Karpas-422 (cell line): ENCODE measurements at regions not wholly inside any gene's neighbourhood (a gene's known extent, or its start where the extent isn't known, plus 50 kb on each side); places are given as distances from the start of the nearest gene placed in this dataset.

Experiments
- DNase-seq: peaks from one replicate; pipeline ENCODE4 v3.0.0-alpha.2; 2015
- H2AFZ ChIP-seq: fragments of 200-600 bp; sonication (generic); 2 replicates; pipeline ENCODE4 v1.6.1; 2014; ENCODE audit warnings: antibody characterized with exemption, low read length, mixed read lengths
- H3K27ac ChIP-seq: fragments of 200-600 bp; sonication (generic); 2 replicates; pipeline ENCODE4 v1.5.1; 2014; ENCODE audit warnings: mild to moderate bottlenecking, low read length, moderate library complexity
- H3K27me3 ChIP-seq: fragments of 200-600 bp; sonication (generic); 2 replicates; pipeline ENCODE4 v1.6.1; 2014; ENCODE audit warnings: low read length, mixed read lengths
- H3K36me3 ChIP-seq: fragments of 200-600 bp; sonication (generic); 2 replicates; pipeline ENCODE4 v1.6.1; 2014; ENCODE audit warnings: low read length, mixed read lengths; ENCODE audit not compliant: insufficient read depth
- H3K4me1 ChIP-seq: fragments of 200-600 bp; sonication (generic); 2 replicates; pipeline ENCODE4 v1.6.1; 2014; ENCODE audit warnings: mild to moderate bottlenecking, low read length, mixed read lengths
- H3K4me2 ChIP-seq: fragments of 200-600 bp; sonication (generic); 2 replicates; pipeline ENCODE4 v1.6.1; 2014; ENCODE audit warnings: low read length, low read depth, mild to moderate bottlenecking; ENCODE audit not compliant: poor library complexity, severe bottlenecking
- H3K4me3 ChIP-seq: fragments of 200-600 bp; sonication (generic); 2 replicates; pipeline ENCODE4 v1.5.1; 2014; ENCODE audit warnings: mild to moderate bottlenecking, antibody characterized with exemption, low read length, mixed read lengths
- H3K79me2 ChIP-seq: fragments of 200-600 bp; sonication (generic); 2 replicates; pipeline ENCODE4 v1.6.1; 2014; ENCODE audit warnings: mild to moderate bottlenecking, low read length, mixed read lengths
- H3K9ac ChIP-seq: fragments of 200-600 bp; sonication (generic); 2 replicates; pipeline ENCODE4 v1.6.0; 2014; ENCODE audit warnings: low read length
- H3K9me2 ChIP-seq: fragments of 200-600 bp; sonication (generic), shearing (Covaris generic); replicated peaks from 2 replicates; pipeline ENCODE4 v1.6.0; 2014; ENCODE audit warnings: mild to moderate bottlenecking, low read length, moderate library complexity; ENCODE audit not compliant: insufficient read depth
- H3K9me3 ChIP-seq: fragments of 300-700, 200-600 bp; sonication (generic); 2 replicates; pipeline ENCODE4 v1.6.1; 2014; ENCODE audit warnings: low read length, mixed read lengths
- H4K20me1 ChIP-seq: fragments of 200-600 bp; sonication (generic); 2 replicates; pipeline ENCODE4 v1.6.1; 2014; ENCODE audit warnings: mild to moderate bottlenecking, antibody characterized with exemption, low read length, low read depth; ENCODE audit not compliant: insufficient read depth

DNA sequence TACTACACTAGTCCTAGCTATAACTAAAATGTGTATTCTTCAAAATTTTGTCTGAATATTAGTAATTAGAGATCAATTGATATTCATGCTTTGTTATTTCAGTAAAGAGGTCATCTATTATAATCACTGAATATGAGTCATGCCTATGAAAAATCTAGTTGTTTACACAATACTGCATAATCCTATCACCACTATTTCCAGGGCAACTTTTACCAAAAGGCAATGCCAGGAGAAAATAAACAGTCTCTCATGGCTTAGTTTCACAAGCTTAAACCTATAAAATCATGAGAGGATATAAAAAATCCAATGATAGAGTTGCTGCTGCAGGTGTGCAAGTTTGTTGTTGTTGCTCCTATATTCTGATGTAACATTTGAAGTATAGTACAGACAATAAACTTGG, 149.9 kb upstream of the COL1A2 start:
- no peak overlapping the region for H3K27ac ChIP-seq
- no peaks in the 10 kb centered on the region for H3K9me2 ChIP-seq
- no peaks in the 10 kb centered on the region for H3K9me3 ChIP-seq
- H3K9ac ChIP-seq: no peak overlapping the region
- H3K4me2 ChIP-seq: no peak overlapping the region
- no peak overlapping the region for H2AFZ ChIP-seq
- H3K4me1 ChIP-seq: no peaks in the 10 kb centered on the region
- no peaks in the 10 kb centered on the region for H3K36me3 ChIP-seq
- H3K4me3 ChIP-seq: no peak overlapping the region
- DNase-seq: no peak
- no peaks in the 10 kb centered on the region for H4K20me1 ChIP-seq
- no peaks in the 10 kb centered on the region for H3K79me2 ChIP-seq
- H3K27me3 ChIP-seq: no peaks in the 10 kb centered on the region

- H3K4me2 ChIP-seq: no peak overlapping the region
- no peak overlapping the region for H3K27ac ChIP-seq
- H3K36me3 ChIP-seq: no peaks in the 10 kb centered on the region
- H3K79me2 ChIP-seq: no peaks in the 10 kb centered on the region
- H2AFZ ChIP-seq: no peak overlapping the region
- no peaks in the 10 kb centered on the region for H3K9me3 ChIP-seq
- no peaks in the 10 kb centered on the region for H3K4me1 ChIP-seq
- no peaks in the 10 kb centered on the region for H3K27me3 ChIP-seq
- no peaks in the 10 kb centered on the region for H4K20me1 ChIP-seq
- H3K9me2 ChIP-seq: no peaks in the 10 kb centered on the region
- DNase-seq: no peak
- no peak overlapping the region for H3K4me3 ChIP-seq
- no peak overlapping the region for H3K9ac ChIP-seq
Observed at GRCh38 chr7:94245500-94245899, 149.2 kb upstream of the COL1A2 start.

DNA sequence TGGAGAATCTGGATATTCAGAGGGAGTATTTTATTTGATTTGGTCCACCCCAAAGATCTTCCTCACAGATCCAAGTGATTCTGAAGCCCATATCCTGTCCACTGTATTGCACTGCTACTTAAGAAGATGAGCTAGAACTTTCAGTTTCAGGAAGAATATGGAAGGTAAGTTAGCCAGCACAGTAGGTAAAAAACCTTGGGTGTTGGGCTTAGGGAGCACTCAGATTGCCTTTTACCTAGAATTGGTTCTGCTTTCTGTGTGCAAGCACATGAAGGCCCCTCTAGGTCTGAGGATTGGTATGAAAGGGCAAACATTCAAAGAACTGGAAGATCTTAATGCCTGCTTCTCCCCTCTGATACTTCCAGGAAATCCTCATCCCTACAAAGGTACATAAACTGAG, 146.7 kb upstream of the COL1A2 start:
- no peak overlapping the region for H3K4me3 ChIP-seq
- H2AFZ ChIP-seq: no peak overlapping the region
- H3K4me1 ChIP-seq: no peaks in the 10 kb centered on the region
- H3K27ac ChIP-seq: no peak overlapping the region
- no peak overlapping the region for H3K9ac ChIP-seq
- no peaks in the 10 kb centered on the region for H3K9me3 ChIP-seq
- no peaks in the 10 kb centered on the region for H3K36me3 ChIP-seq
- no peaks in the 10 kb centered on the region for H3K79me2 ChIP-seq
- no peak for DNase-seq
- H3K9me2 ChIP-seq: no peaks in the 10 kb centered on the region
- H3K27me3 ChIP-seq: no peaks in the 10 kb centered on the region
- no peaks in the 10 kb centered on the region for H4K20me1 ChIP-seq
- H3K4me2 ChIP-seq: no peak overlapping the region

GRCh38 chr7:94249631-94250030, 145.1 kb upstream of the COL1A2 start:
- Histone ChIP-seq H3K9me3 (no peaks in the 10 kb centered on the region), H3K79me2 (no peaks in the 10 kb centered on the region), H3K4me1 (no peaks in the 10 kb centered on the region), H4K20me1 (no peaks in the 10 kb centered on the region), H3K27ac (no peak overlapping the region), H3K9me2 (no peaks in the 10 kb centered on the region), H3K27me3 (no peaks in the 10 kb centered on the region), H2AFZ (no peak overlapping the region), H3K9ac (no peak overlapping the region), H3K36me3 (no peaks in the 10 kb centered on the region), H3K4me3 (no peak overlapping the region), H3K4me2 (no peak overlapping the region)
- no peak for DNase-seq

- Histone ChIP-seq H3K27me3 (no peaks in the 10 kb centered on the region), H3K9ac (no peak overlapping the region), H4K20me1 (no peaks in the 10 kb centered on the region), H3K9me2 (no peaks in the 10 kb centered on the region), H3K36me3 (no peaks in the 10 kb centered on the region), H3K9me3 (no peaks in the 10 kb centered on the region), H3K27ac (no peak overlapping the region), H3K4me2 (no peak overlapping the region), H3K4me3 (no peak overlapping the region), H3K79me2 (no peaks in the 10 kb centered on the region), H2AFZ (no peak overlapping the region), H3K4me1 (no peaks in the 10 kb centered on the region)
- no peak for DNase-seq
Observed at GRCh38 chr7:94250124-94250523, 144.6 kb upstream of the COL1A2 start.

- no peaks in the 10 kb centered on the region for H3K79me2 ChIP-seq
- no peak overlapping the region for H2AFZ ChIP-seq
- H3K9ac ChIP-seq: no peak overlapping the region
Observed at GRCh38 chr7:94250987-94251386, 143.7 kb upstream of the COL1A2 start.

GRCh38 chr7:94252124-94252523, 142.6 kb upstream of the COL1A2 start:
- no peak overlapping the region for H3K4me2 ChIP-seq
- H4K20me1 ChIP-seq: no peaks in the 10 kb centered on the region
- H3K79me2 ChIP-seq: no peaks in the 10 kb centered on the region
- no peak overlapping the region for H3K27ac ChIP-seq
- H3K4me1 ChIP-seq: no peaks in the 10 kb centered on the region
- H3K27me3 ChIP-seq: no peaks in the 10 kb centered on the region
- H3K36me3 ChIP-seq: no peaks in the 10 kb centered on the region
- H3K9me3 ChIP-seq: no peaks in the 10 kb centered on the region
- H3K4me3 ChIP-seq: no peak overlapping the region
- H3K9ac ChIP-seq: no peak overlapping the region
- no peak overlapping the region for H2AFZ ChIP-seq
- H3K9me2 ChIP-seq: no peaks in the 10 kb centered on the region
- no peak for DNase-seq

More at GRCh38 chr7:94250987-94251386, 143.7 kb upstream of the COL1A2 start:
- Histone ChIP-seq H3K27me3 (no peaks in the 10 kb centered on the region), H3K36me3 (no peaks in the 10 kb centered on the region), H3K9me3 (no peaks in the 10 kb centered on the region), H4K20me1 (no peaks in the 10 kb centered on the region), H3K4me2 (no peak overlapping the region), H3K27ac (no peak overlapping the region), H3K4me1 (no peaks in the 10 kb centered on the region), H3K9me2 (no peaks in the 10 kb centered on the region), H3K4me3 (no peak overlapping the region)
- no peak for DNase-seq

DNA sequence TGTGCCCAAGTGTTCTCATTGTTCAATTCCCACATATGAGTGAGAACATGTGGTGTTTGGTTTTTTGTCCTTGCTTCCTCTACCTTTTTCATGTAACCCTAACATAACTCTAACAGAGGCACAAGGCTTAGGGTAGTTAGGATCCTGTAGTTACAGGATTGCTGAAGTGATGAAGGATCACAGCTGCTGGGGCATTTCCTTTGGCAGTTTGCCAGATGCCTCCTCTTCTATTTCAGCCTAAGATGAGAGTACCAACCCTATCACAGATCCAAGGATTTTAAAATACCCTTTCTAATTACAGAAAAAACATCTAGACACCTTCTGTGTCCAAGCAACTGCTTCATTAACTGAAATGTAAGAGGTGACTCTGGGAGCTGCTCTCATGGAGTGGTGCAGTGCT, 141.7 kb upstream of the COL1A2 start:
- Histone ChIP-seq H2AFZ (no peak overlapping the region), H3K4me1 (no peaks in the 10 kb centered on the region), H3K27ac (no peak overlapping the region), H3K27me3 (no peaks in the 10 kb centered on the region), H3K9me3 (no peaks in the 10 kb centered on the region), H3K4me3 (no peak overlapping the region), H3K9me2 (no peaks in the 10 kb centered on the region), H3K9ac (no peak overlapping the region), H3K79me2 (no peaks in the 10 kb centered on the region), H3K36me3 (no peaks in the 10 kb centered on the region), H4K20me1 (no peaks in the 10 kb centered on the region), H3K4me2 (no peak overlapping the region)
- DNase-seq: no peak

- no peaks in the 10 kb centered on the region for H3K27me3 ChIP-seq
- H3K9me2 ChIP-seq: no peaks in the 10 kb centered on the region
- no peaks in the 10 kb centered on the region for H3K4me1 ChIP-seq
- no peak overlapping the region for H3K4me3 ChIP-seq
- no peaks in the 10 kb centered on the region for H4K20me1 ChIP-seq
- no peaks in the 10 kb centered on the region for H3K79me2 ChIP-seq
- H3K27ac ChIP-seq: no peak overlapping the region
- no peak for DNase-seq
- no peak overlapping the region for H2AFZ ChIP-seq
- H3K9ac ChIP-seq: no peak overlapping the region
- H3K4me2 ChIP-seq: no peak overlapping the region
- H3K36me3 ChIP-seq: no peaks in the 10 kb centered on the region
- H3K9me3 ChIP-seq: no peaks in the 10 kb centered on the region
Observed at GRCh38 chr7:94253686-94254085, 141.0 kb upstream of the COL1A2 start.
